NCI-H128 (cell line): ENCODE measurements at regions not wholly inside any gene's neighbourhood (a gene's known extent, or its start where the extent isn't known, plus 50 kb on each side); places are given as distances from the start of the nearest gene placed in this dataset.

Experiments used
- DNase-seq: peaks from one replicate; lab custom pipeline; 2025; ENCODE audit not compliant: unreplicated experiment; lab: John Stamatoyannopoulos, UW

- DNase-seq = no peak
These were observed 738.2 kb downstream of the ARAP2 start for GRCh38 chr4:35506161-35506560.

- DNase-seq = no peak
These were observed 732.5 kb downstream of the ARAP2 start for GRCh38 chr4:35511851-35512250.

GRCh38 chr4:35516102-35516501 is 728.2 kb downstream of the ARAP2 start:
- no peak for DNase-seq

GRCh38 chr4:35520059-35520458 is 724.3 kb downstream of the ARAP2 start:
- no peak for DNase-seq

- DNase-seq = no peak
These were observed 722.6 kb downstream of the ARAP2 start for GRCh38 chr4:35521682-35522081.

GRCh38 chr4:35525192-35525978 is 718.9 kb downstream of the ARAP2 start:
- DNase-seq = no peak

GRCh38 chr4:35526456-35526855 is 717.9 kb downstream of the ARAP2 start:
- DNase-seq = no peak

- no peak for DNase-seq
These were observed 709.4 kb downstream of the ARAP2 start for GRCh38 chr4:35534962-35535361.

- no peak for DNase-seq
These were observed 705.5 kb downstream of the ARAP2 start for GRCh38 chr4:35538807-35539206.

- no peak for DNase-seq
These were observed 704.8 kb downstream of the ARAP2 start for GRCh38 chr4:35539404-35540055.

GRCh38 chr4:35541146-35541887 is 703.0 kb downstream of the ARAP2 start:
- DNase-seq = no peak

- DNase-seq = no peak
These were observed 702.5 kb downstream of the ARAP2 start for GRCh38 chr4:35541888-35542213.

- DNase-seq = no peak
These were observed 695.4 kb downstream of the ARAP2 start for GRCh38 chr4:35548921-35549320.

- DNase-seq = no peak
These were observed 687.9 kb downstream of the ARAP2 start for GRCh38 chr4:35556387-35556786.

- DNase-seq = no peak
These were observed 684.6 kb downstream of the ARAP2 start for GRCh38 chr4:35559559-35560365.

GRCh38 chr4:35562861-35563260 is 681.5 kb downstream of the ARAP2 start:
- no peak for DNase-seq

GRCh38 chr4:35565640-35566039 is 678.7 kb downstream of the ARAP2 start:
- no peak for DNase-seq

GRCh38 chr4:35591035-35591434 is 653.3 kb downstream of the ARAP2 start:
- DNase-seq = no peak

- DNase-seq = no peak
These were observed 640.1 kb downstream of the ARAP2 start for GRCh38 chr4:35604252-35604651.

GRCh38 chr4:35604724-35605123 is 639.6 kb downstream of the ARAP2 start:
- no peak for DNase-seq

GRCh38 chr4:35608205-35608604 is 636.1 kb downstream of the ARAP2 start:
- no peak for DNase-seq
